ENCODE measurements at regions not wholly inside any gene's neighbourhood (a gene's known extent, or its start where the extent isn't known, plus 50 kb on each side); places are given as distances from the start of the nearest gene placed in this dataset.

GRCh38 chr6:81614292-81614691 is 138.2 kb downstream of the TENT5A start:
- ATAC-seq (no peak), DNase-seq (ENCODE audit: low read depth, low spot score) (no peak)
- TF ChIP-seq SIN3A (IDR thresholded peaks at IDR 0.05; ENCODE audit: borderline replicate concordance, insufficient read depth, low read depth, low read length): no peak
- no peak for TF ChIP-seq REST (IDR thresholded peaks at IDR 0.05; ENCODE audit: insufficient read depth in 1 of 2, low read depth in 2 of 2, low read length in 1 of 2)
- TF ChIP-seq CTCF (IDR thresholded peaks at IDR 0.05): no peak
- TF ChIP-seq POLR2AphosphoS5 (IDR thresholded peaks at IDR 0.05; ENCODE audit: low read depth, low read length): no peak
- TF ChIP-seq TCF7L2 (IDR thresholded peaks at IDR 0.05; ENCODE audit: low read depth, low read length): no peak
- no peaks in the 10 kb centered on the region for H3K4me1 ChIP-seq (ENCODE audit: control insufficient read depth, insufficient read depth, low read length)
- intact Hi-C loops (cut with micrococcal nuclease; ENCODE audit: unreplicated experiment): no loop called here
- in situ Hi-C loops (cut with HindIII; ENCODE audit: low pct_unique_long_range_greater_than_20kb, low sequenced_read_pairs): no loop called here
- POLR2A ChIA-PET: interaction anchor here (0.6 kb wide), 1 partner anchor 625 kb away, joined by 5 read pairs; no protein-coding TSS in a partner anchor
- CTCF ChIA-PET: no interaction called here
- no peaks in the 10 kb centered on the region for H3K9me3 ChIP-seq (ENCODE audit: control insufficient read depth, insufficient read depth, low read depth, low read length)
- no peak overlapping the region for H3K4me3 ChIP-seq (ENCODE audit: low read depth in 2 of 2, low read length in 2 of 2)
- BruUV-seq (replicated peaks): no TSS peak
- no peaks in the 10 kb centered on the region for H3K27me3 ChIP-seq (ENCODE audit: control insufficient read depth, insufficient read depth, low read length)
- H3K27ac ChIP-seq (ENCODE audit: low read length): no peak overlapping the region
- no peaks in the 10 kb centered on the region for H3K36me3 ChIP-seq (ENCODE audit: control insufficient read depth, insufficient read depth, low read length)

GRCh38 chr6:81613606-81614005 is 138.9 kb downstream of the TENT5A start:
- DNase-seq (ENCODE audit: low read depth, low spot score): no peak
- no peaks in the 10 kb centered on the region for H3K36me3 ChIP-seq (ENCODE audit: control insufficient read depth, insufficient read depth, low read length)
- no peak for ATAC-seq
- POLR2A ChIA-PET: no interaction called here
- CTCF ChIA-PET: no interaction called here
- in situ Hi-C loops (cut with HindIII; ENCODE audit: low pct_unique_long_range_greater_than_20kb, low sequenced_read_pairs): no loop called here
- intact Hi-C loops (cut with micrococcal nuclease; ENCODE audit: unreplicated experiment): no loop called here
- no peak overlapping the region for H3K27ac ChIP-seq (ENCODE audit: low read length)
- H3K27me3 ChIP-seq (ENCODE audit: control insufficient read depth, insufficient read depth, low read length): no peaks in the 10 kb centered on the region
- no TSS peak for BruUV-seq (replicated peaks)
- H3K4me3 ChIP-seq (ENCODE audit: low read depth in 2 of 2, low read length in 2 of 2): no peak overlapping the region
- H3K4me1 ChIP-seq (ENCODE audit: control insufficient read depth, insufficient read depth, low read length): no peaks in the 10 kb centered on the region
- TF ChIP-seq SIN3A (IDR thresholded peaks at IDR 0.05; ENCODE audit: borderline replicate concordance, insufficient read depth, low read depth, low read length) (no peak), TCF7L2 (IDR thresholded peaks at IDR 0.05; ENCODE audit: low read depth, low read length) (no peak), POLR2AphosphoS5 (IDR thresholded peaks at IDR 0.05; ENCODE audit: low read depth, low read length) (no peak), REST (IDR thresholded peaks at IDR 0.05; ENCODE audit: insufficient read depth in 1 of 2, low read depth in 2 of 2, low read length in 1 of 2) (no peak), CTCF (IDR thresholded peaks at IDR 0.05) (no peak)
- H3K9me3 ChIP-seq (ENCODE audit: control insufficient read depth, insufficient read depth, low read depth, low read length): no peaks in the 10 kb centered on the region
